HFF-Myc (cell line): ENCODE measurements at regions not wholly inside any gene's neighbourhood (a gene's known extent, or its start where the extent isn't known, plus 50 kb on each side); places are given as distances from the start of the nearest gene placed in this dataset.
"Not testable (repeated sequence)": the region's sequence is repeated elsewhere in the genome, so short reads cannot be mapped to it uniquely, and the experiment has no call there.

Experiments
- DNase-seq: peaks from one replicate; pipeline ENCODE4 v3.0.0-alpha.2; 2011; ENCODE audit warnings: low read depth; ENCODE audit errors: extremely low read depth
- H3K4me3 ChIP-seq: replicated peaks from 2 replicates; pipeline ENCODE4 v1.5.1; 2011; ENCODE audit warnings: low read depth, mild to moderate bottlenecking, control low read depth, low read length
- CTCF ChIP-seq: IDR thresholded peaks from 2 replicates; pipeline ENCODE4 v1.5.1; 2012; ENCODE audit warnings: mild to moderate bottlenecking, low read depth, low read length, control low read depth; ENCODE audit errors: missing control alignments

- DNase-seq = no peak
- H3K4me3 ChIP-seq = no peak overlapping the region
- TF ChIP-seq CTCF = no peak
These were observed 499.7 kb downstream of the SLCO4C1 start for GRCh38 chr5:101796427-101796826.

- H3K4me3 ChIP-seq = no peak overlapping the region
- no peak for TF ChIP-seq CTCF
- no peak for DNase-seq
These were observed 507.3 kb downstream of the SLCO4C1 start for GRCh38 chr5:101788797-101789196.

- no peak for DNase-seq
- no peak overlapping the region for H3K4me3 ChIP-seq
- no peak for TF ChIP-seq CTCF
These were observed 511.0 kb downstream of the SLCO4C1 start for GRCh38 chr5:101785090-101785489.

- TF ChIP-seq CTCF = no peak
- no peak for DNase-seq
- no peak overlapping the region for H3K4me3 ChIP-seq
These were observed 512.7 kb downstream of the SLCO4C1 start for GRCh38 chr5:101783241-101784013.

- H3K4me3 ChIP-seq = no peak overlapping the region
- no peak for DNase-seq
- no peak for TF ChIP-seq CTCF
These were observed 513.6 kb downstream of the SLCO4C1 start for GRCh38 chr5:101782352-101783103.

GRCh38 chr5:101751105-101751504, 545.0 kb downstream of the SLCO4C1 start:
- no peak for TF ChIP-seq CTCF
- DNase-seq = no peak
- H3K4me3 ChIP-seq = no peak overlapping the region

GRCh38 chr5:101743000-101743399, 553.1 kb downstream of the SLCO4C1 start:
- not testable (repeated sequence) for DNase-seq, H3K4me3 ChIP-seq
